GM18909 (cell line): ENCODE measurements at regions not wholly inside any gene's neighbourhood (a gene's known extent, or its start where the extent isn't known, plus 50 kb on each side); places are given as distances from the start of the nearest gene placed in this dataset.
"Not testable (repeated sequence)": the region's sequence is repeated elsewhere in the genome, so short reads cannot be mapped to it uniquely, and the experiment has no call there.

Source experiments
- ATAC-seq: cut with Tn5 transposase; IDR thresholded peaks from one replicate; pipeline ENCODE4 v1.9.1; 2021; ENCODE audit warnings: mild to moderate bottlenecking; ENCODE audit not compliant: unreplicated experiment, poor library complexity

DNA sequence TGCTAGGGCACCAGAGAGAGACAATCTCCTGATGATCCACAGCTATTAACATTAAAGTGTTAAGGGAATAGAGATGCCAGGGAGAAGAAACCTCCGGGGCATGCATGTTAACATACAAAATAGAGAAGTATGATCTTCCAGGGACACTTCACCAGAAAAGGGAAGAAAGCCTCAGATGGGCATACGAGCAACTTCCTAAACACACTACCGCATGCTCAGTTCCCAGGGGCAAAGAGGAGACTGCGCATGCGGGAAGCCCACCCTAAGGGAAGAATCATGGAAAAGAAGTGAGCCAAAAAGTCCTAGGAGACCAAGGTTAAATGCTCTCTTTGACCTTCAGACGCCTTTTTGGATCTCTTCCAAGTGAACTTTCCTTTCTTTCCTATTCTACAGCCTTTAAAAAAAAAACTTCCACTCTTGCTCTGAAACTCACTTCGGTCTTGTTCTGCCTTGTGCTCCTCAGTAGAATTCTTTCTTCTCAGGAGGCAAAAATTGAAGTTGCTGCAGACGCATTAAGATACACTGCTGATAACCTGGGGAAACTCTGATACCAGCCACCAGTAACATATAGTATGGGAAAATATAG is 1211.3 kb downstream of the REEP3 start:
- no peak for ATAC-seq

DNA sequence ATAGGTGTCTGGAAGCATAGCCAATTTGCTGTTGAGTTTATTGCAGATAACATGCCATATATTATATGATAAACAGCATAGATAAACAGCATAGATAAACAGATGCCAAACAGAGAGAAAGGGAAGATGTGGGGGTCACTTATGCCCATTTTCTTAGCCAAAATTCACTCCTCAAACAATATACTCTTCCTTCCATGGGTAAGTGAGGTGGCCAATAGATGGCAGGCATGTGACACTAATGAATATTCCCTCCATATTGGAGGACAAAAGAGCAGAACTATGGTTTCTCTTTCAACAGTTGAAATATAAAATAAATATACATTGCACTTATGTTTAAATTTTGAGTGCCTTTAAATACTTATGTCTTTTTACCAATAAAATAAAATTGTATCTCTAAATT is 1212.8 kb downstream of the REEP3 start:
- ATAC-seq, result peak; percentile 61

DNA sequence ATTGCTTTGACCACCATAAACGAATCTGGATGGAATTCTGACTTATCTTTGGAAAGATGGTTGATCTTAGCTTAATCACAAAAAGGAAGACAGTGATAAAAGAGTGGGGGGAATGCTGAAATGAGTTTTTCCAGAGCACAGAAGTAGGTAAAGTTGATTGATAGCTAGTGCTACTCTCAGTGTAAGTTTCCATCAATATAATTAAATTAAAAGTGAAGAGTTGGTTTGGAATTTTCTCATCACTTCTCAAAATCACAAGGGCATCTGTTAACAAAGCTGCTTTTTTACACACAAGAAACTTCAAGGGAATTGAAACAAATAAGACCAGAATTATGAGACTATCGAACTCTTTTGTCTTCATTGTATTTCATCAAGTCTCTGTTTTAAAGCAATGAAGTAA is 1217.3 kb downstream of the REEP3 start:
- no peak for ATAC-seq

DNA sequence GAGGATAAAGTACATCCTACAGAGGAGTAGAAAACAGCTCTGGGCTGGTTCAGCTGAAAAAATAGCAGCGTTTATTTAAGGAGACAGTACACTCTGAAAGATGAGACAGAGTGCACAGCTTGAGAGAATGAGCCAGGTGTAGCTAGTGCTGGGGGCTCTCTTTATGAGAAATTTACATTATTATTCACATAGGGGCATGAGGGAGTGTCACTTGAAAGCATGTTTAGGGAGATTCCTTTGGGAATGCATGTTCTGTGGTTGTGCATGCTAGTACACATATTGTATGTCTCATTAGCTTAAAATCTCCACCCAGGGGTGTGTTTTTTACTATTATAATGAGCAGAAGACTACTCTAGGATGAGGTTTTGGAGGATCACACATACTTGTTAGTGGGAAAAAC is 1224.4 kb downstream of the REEP3 start:
- no peak for ATAC-seq

DNA sequence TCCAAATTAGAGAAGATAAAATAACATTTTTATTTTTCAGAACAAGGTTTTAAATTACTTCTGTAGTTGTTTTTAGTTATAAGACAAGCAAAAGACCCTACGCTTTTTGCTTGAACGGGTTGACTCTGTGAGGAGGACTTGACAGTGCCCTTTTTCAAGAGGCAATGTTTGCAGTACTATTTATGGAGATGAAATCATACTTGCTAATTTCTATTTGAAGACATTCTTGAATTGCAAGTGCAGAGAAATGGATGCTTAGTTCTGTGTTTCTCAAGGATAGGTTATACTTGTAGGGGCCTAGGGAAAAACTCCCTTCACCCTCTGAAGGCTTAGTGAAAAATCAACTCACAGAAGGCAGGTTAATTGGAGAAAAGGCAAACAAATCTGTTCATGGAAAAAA is 1229.5 kb downstream of the REEP3 start:
- ATAC-seq, result no peak

DNA sequence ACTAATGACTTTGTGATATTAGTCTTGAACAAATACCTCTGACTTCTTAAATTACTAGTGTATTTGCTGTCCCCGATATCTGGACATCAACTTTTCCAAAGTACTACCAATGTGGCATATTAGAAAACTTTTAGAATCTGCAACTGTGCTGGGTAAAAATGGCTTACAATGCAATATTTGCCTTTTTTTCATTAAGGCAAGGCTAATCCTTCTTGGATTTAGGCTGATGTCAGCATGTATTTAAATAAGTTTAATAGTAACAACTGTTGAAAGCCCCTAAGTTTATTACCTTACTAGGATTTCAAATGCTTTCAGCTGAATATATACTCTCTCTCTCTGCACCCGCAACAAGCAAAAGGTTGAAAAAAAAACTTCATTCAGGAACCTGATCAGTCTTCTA is 1232.3 kb downstream of the REEP3 start:
- ATAC-seq, result no peak

DNA sequence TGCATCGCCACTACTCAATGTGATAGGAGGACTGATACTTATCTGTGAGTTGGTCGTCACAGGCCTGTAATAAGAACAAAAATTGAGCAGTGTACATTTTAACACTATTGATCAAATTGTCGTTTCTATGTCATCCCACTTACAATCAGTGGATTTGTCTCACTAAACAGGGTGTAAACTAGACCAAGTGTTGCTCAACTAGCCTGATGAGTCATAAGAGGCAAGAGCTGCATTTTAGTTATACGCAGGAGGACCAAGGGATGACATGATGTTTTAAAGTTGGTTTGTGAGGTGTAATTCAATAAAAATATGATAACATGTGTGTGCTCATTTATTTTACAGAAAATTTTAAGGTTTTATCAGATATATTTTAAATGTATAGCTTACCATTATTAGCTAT is 1239.2 kb downstream of the REEP3 start:
- no peak for ATAC-seq

DNA sequence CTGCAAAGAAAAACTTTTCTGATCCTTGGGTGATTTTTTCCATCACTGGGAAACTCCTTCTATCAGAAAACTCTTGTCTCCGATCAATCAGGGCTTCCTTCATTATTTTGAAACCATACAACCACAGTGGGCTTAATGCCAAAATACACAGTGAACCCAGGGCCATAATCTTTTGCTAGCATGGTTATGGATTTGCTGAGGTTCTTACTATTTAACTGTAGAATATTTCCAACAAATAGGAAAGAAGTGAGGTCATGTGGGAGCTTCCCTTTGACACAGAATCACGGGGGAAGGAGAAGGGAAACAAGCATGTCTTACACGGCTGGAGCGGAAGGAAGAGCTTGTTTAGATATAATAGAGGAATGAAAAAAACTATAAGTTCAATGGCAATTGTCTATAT is 1241.7 kb downstream of the REEP3 start:
- no peak for ATAC-seq

DNA sequence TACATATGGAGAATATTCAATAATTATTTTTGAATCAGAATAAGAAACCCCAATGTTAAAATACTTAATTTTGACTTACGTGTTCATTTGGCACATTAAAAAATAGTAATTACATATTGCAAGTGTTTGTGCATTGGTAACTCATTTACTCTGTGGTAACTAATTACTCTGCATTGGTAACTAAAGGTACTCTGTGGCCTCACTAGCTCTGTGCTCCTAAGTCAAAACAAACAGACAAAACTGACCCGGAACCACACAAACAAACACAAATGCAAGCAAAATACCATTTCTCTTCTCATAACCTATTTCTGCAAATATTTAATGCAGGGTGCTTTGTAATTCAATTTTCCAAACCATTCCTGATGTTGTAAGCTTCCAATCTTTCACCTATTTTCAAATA is 1244.3 kb downstream of the REEP3 start:
- ATAC-seq, result no peak

DNA sequence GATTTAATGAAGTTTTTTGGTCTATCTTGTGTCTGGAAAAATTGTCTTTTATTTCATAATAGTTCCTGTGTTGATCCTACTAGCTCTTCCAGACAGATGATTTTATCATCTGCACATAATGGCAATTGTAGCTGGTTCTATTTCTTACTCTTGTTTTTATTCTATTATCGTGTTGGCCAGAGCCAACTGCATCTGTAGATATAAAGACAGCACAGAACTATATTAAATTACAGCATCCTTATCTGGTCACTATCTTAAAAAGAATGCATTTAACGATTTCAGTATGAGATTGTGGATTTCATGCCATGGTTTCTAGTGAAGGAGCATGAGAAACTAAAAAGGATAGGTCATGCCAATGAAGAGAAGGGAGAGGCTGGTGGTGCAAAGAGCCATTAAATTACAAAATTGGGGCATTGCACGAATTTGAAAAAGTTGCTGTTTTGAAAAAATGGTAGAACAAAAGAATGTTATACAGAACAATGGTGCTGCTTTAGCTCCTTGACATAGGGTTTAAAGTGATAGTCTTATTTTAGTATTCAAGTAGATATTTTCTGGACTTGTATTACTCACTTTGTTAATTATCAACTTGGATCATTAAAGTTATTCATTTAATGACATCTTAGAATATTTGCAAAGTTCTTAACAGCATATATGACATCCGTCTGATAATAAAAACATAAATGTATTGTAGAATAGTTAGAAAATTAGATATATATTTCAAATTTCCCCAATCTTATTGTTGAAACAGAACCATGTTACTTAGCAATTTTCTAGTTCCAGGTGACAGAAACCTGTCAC is 1250.3 kb downstream of the REEP3 start:
- no peak for ATAC-seq

DNA sequence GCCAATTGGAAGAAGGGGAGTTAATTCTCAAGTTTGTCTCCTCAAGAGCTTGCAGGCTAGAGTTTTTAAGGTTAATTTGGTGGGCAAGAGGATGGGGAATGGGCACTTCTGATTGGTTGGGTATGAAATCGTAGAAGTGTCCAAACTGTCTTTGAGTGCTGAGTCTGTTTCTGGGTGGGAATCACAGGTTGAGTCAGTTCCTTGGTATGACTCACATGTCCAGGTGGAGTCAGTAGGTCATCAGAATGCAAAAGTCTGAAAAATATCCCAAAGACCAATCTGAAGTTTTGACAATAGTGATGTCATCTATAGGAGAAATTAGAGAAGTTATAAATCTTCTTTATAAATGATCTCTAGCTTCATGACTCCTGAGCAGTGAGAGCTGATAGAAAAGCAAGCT is 1252.2 kb downstream of the REEP3 start:
- ATAC-seq, result no peak

DNA sequence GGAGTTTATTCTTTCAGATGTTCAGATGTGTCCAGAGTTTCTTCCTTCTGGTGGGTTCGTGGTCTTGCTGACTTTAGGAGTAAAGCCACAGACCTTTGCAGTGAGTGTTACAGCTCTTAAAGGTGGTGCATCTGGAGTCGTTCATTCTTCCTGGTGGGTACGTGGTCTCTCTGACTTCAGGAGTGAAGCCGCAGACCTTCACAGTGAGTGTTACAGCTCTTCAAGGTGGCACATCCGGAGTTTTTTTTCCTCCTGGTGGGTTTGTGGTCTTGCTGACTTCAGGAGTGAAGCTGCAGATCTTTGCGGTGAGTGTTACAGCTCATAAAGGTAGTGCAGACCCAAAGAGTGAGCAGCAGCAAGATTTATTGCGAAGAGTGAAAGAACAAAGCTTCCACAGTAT is 1263.2 kb downstream of the REEP3 start:
- not testable (repeated sequence) for ATAC-seq

DNA sequence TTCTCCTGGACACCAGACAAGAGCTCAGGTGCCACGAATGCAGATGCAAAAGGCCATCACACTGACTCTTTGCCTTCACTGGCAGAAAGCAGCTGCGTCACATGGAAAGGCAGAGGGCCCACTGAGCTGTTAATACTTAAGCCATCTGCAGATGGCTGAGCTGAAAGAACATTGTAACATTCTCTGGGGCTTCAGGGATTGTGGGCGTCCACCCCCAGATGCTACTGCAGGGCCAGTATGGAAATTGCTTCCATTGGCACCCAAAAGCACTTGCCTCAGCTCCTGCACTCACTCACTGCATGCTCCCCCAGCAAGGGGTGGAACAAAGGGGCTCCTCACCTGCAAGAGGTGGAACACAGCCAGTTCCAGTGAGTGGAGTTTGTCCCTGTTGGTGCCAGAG is 1264.6 kb downstream of the REEP3 start:
- ATAC-seq, result no peak

DNA sequence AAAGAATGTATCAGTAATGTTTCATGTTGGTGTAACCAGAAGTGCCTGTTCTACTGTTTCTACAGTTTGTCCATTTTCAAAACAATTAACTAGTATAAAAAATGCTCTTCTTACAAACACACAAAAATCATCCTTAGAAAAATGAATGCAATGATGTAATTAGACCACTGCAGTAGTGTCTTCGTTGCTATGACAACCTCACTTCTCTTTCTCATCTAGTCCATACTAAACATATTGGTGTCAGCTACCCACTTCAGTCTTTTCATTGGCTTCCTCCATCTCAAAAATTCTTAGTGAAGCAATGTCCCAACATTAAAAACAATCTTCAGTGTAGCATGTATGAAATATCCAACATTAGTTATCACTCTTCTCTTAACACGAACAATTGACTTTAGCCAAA is 1265.8 kb downstream of the REEP3 start:
- no peak for ATAC-seq

DNA sequence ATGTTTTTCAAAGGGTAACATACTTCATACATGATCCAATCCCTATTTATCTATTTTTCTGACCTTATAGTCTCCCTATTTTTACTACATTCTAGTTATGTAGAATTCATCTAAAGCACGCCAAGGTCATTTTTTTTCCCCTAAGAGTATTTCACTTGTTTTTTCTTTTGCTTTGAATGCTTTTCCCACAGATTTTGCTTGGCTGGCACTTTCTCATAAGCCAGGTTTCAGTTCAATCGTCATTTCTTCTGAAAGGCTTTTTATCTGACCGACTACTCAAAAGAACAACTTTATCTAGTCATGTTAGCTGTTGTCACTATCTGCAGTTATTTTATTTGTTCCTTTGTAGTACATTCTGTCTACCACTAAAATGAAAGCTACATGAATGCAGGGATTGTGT is 1274.6 kb downstream of the REEP3 start:
- no peak for ATAC-seq

DNA sequence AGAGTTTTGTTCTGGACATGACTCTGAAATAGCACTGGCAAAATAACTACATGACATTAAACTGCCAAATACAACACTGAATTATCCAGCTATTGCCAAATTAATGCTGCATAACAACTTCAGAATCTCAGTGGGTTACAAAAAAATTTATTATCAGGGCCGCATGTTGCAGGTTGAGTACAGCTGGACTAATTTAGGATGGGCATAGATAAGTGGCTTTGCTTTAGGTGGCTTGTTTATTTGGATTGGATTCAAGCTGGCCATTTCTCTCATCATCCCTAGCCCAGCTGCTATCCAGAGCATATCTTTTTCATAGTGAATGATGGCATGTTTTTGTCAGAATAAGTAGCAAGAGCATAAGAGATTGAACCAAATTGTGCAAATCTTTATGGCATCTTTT is 1277.1 kb downstream of the REEP3 start:
- no peak for ATAC-seq

DNA sequence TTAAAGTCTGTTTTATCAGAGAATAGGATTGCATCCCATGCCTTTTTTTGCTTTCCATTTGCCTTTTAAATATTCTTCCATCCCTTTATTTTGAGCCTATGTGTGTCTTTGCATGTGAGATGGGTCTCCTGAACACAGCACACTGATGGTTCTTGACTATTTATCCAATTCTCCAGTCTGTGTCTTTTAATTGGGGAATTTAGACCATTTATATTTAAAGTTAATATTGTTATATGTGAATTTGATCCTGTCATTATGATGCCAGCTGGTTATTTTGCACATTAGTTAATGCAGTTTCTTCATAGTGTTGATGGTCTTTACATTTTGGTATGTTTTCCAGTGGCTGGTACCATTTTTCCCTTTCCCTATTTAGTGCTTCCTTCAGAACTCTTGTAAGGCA is 1287.0 kb downstream of the REEP3 start:
- ATAC-seq, result not testable (repeated sequence)

DNA sequence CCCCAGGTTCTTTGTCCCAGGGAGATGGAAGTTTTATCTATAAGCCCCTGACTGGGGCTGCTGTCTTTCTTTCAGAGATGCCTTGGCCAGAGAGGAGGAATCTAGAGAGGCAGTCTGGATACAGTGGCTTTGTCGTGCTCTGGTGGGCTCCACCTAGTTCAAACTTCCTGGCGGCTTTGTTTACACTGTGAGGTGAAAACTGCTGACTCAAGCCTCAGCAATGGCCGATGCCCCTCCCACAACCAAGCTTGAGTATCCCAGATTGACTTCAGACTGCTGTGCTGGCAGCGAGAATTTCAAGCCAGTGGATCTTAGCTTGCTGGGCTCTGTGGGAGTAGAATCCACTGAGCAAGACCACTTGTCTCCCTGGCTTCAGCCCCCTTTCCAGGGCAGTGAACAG is 1288.8 kb downstream of the REEP3 start:
- not testable (repeated sequence) for ATAC-seq

DNA sequence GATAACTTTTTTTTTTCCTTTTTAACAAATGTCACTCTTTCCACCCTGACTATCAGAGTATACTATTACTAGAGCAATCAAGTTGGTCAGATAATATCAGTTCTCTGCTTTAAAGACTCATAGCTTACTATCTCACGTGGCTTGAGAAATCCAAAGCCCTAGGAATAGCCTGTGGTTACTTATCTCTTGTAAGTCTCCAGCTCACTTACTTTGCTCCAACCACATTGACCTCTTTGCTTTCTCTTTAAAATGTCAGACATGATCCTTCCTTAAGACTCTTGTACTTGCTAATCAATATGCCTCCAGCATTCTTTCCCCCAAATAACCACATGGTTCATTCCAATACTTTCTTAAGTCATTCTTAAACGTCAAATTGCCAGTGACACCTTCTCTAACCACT is 1292.2 kb downstream of the REEP3 start:
- ATAC-seq, result no peak

DNA sequence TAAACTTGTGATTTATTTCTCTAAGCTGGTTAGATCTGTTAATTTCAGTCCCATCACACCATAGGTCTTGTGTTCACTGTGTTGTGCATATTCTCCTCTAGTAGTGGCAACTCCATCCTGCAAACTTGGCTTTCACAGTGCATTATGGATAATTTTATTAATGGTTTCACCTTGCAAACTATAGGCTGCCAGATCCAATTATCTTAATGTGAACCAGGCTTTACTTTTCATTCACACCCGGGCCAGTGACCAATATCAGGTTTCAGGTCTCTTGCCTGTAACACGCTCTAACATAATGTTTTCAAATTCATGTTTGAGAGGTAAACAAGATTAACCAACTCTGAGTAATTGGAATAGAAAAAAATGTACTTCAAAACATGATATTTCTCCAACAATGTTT is 1293.0 kb downstream of the REEP3 start:
- no peak for ATAC-seq

DNA sequence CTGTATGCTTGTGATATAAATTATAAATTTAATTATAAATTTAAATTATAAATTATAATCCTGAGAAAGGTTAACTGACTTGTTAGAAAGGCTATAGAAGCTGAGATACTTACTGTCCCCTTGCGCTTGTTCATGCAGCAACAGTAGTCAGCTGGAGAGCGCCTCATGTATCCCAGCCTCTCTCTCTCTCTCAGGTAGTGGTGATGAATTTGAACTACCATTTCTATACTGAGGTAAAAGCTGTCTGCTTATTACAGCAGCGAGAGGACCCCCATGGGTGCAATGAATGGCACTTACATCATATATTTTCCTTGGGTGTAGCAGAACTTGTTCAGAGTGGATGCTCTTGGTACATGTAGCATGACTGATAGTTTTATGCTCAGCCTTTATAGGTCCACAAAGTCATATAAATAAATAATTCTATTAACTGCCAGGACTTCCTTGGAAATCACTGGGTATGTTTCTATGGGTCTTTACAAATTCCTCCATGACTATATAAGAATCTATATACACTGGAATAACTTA is 1308.7 kb downstream of the REEP3 start:
- no peak for ATAC-seq

DNA sequence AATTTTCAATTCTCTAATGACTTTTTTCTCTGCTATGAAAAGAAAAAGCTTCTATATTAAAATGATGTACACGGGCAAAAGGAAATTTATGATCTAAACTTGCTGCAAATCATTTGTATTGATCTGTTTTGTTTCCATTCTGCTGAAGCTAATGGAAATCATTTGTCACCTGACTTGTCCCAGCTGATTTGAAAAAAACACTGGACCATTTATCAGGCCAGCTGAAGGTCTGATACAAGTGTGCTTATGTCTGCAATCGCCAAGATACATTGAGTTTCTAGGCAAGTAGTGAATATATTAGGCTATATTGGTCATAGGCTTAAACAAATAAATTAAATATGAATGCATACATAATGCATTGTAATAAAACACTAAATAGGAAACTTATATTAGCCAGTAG is 1309.7 kb downstream of the REEP3 start:
- ATAC-seq, result no peak
